Amniotic epithelial cell (primary cell): ENCODE measurements at regions not wholly inside any gene's neighbourhood (a gene's known extent, or its start where the extent isn't known, plus 50 kb on each side); places are given as distances from the start of the nearest gene placed in this dataset.
"Not testable (repeated sequence)": the region's sequence is repeated elsewhere in the genome, so short reads cannot be mapped to it uniquely, and the experiment has no call there.

Experiments used
- DNase-seq: peaks from one replicate; pipeline ENCODE4 v3.0.0-alpha.2; 2010; ENCODE audit warnings: low read depth

DNA sequence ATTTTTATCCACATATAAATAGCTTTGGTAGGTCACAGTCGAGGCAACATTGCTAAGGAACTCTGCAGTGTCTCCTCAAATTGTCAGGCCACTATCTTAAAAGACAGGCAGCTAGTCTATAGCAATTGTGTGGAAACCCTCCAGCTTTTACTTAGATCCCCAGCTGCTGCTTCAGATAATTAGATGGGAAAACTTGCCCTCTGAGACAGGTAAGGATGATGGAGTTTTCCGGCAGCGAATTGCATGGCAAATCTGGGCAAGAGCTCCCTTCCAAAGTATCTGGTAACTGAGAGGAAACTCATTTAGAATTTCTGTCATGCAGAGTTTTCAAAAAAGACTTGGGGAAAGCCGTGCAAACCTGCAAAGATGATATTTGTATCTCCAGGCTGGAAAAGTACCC lies 886.2 kb downstream of the UQCRFS1 start:
- DNase-seq = no peak

DNA sequence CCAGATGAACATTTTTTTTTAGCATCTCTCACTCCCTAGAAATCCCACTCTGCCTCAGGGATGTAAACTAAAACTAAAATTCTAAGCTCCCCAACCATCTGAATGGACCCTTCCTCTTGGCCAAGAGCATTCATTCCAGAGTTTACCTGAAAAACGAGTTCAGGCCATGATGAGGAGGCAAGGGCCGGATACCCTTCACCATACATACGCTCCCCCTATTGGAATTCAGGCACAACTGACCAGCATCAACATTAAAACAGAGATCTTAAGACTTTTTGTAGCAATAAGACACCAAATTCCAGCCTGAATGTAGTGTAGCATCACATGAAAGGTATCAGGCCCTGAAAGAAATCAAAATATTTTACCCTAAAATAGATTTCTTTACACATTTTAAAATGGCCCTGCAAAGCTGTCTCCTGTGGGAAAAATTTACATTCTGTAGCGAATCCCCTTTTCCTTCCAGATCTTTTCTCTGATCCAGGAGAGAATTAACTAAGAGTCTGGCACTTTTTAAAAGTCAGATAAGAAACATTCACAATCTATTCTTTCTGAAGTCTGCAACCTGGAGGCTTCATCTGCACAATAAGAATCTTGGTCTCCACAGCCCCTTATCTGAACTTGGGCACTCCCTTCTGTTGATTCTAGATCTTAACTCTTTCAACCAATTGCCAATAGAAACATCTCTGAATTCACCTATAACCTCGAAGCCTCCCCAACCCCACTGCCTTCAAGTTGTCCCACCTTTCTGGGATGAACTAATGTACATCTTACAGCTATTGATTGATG lies 888.5 kb downstream of the UQCRFS1 start:
- DNase-seq = no peak

DNA sequence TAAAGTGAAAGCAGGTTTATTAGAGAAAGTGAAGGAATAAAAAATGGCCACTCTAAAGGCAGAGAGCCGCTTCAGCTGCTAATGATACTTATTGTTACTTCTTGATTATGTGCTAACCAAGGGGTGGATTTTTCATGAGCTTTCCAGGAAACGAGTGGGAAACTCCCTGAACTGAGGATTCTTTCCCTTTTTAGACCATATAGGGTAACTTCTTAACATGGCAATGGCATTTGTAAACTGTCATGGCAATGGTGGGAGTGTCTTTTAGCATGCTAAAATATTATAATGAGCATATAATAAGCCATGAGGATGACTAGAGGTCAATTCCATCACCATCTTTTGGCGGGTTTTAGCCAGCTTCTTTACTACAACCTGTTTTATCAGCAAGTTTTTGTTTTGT lies 890.0 kb downstream of the UQCRFS1 start:
- no peak for DNase-seq

DNA sequence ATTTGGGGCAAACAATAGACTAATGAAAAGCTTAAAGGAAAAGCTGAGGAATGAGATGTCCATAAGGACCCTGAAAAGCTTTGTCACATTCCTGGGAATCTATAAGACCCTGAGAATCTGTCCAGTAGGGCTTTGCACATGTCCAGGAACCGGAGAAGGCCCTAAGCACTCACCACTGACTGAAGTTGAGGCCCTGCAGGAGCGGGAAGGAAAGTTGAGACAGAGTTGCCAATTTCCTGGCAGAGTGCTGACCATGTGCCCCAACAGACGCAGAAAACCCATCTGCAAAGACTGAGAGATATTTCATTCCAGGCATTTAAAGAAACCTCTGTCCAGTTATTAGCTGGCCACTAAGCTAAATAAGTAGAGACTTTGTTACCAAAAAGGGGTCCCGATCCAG lies 890.5 kb downstream of the UQCRFS1 start:
- DNase-seq = no peak

DNA sequence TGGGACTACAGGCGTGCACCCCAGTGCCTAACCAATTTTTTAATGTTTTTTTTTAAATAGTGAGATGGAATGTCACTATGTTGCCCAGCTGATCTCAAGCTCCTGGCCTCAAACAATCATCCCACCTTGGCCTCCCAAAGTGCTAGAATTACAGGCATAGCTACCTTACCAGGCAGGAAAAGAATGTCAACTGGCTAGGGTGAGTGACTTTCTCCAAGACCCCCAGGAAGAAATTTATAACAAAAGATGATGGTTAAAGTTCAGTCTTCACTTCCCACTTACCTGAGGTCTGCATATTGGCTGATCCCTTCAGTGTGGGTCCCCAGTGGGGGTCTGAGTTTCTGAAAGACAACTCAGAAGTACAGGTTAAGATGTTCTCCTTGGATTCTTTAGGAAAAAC lies 893.0 kb downstream of the UQCRFS1 start:
- DNase-seq = no peak

DNA sequence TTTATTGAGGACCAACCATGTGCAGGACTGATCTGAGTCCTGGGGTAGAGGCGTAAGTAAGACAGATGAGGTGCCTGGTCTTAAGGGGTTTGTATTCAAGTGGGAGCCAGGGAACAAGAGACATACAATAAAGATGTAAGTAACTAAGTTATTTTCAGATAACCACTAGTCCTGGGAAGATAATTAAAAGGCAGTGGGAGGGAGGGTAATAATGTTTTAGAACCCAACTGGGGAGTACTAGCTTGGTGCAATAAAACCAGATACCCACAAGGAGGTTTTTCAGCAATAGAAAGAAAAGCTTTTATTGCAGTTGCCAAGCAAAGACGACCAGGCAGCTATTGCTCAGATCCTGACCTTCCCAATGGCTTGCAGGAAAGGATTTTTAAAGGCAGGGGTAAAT lies 893.7 kb downstream of the UQCRFS1 start:
- DNase-seq = no peak

DNA sequence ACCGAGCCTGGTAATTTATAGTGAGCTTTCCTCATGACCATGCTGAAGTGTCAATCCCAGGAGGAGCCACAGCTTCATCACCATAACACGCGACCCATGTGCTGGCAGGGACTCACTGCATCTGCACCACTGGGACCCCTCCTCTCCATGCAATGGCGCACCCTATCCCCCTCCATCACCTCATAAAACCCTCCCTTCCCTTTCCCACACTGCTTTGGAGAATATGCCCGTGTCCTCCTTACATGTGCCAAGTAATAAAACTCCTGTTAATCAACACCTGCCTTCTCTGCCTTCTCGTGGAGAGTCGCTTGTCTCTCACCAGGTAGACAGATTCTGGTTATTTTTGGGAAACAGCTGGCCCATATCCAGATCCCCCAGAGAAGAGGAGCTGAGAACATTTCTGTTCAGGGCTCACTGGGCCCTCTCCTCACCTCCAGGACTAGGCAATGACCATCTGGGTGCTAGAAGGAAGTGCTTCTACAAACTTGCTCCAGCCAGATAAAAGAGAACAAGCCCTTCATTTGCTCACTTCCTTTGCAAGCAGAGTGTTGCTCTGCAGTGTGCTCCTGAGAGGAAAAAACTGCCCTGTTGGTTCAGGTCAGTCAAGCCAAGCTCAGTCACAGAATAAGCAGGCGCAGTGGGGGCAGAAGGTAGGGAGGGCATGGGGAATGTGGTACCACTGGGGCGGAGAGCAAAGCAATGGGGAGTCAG lies 894.3 kb downstream of the UQCRFS1 start:
- DNase-seq = no peak

DNA sequence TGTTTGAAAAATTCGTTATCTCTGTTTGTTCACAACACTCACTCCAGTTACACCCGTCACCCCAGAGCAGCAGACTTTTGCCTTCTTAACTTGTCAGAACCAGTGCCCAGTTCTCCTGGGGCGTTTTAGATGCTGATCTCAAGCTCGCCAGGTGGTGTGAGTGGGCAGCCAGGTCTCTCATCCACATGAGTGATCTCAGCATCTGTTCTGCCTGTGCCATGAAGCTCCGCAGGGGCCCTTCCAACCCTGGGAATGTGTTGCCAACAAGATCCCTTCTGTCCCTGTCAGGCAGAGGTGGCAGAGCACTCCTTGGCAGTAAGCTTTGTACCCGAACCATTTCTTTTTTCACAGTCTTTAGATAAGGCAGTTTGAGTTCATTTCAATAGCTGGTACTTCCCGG lies 896.5 kb downstream of the UQCRFS1 start:
- no peak for DNase-seq

DNA sequence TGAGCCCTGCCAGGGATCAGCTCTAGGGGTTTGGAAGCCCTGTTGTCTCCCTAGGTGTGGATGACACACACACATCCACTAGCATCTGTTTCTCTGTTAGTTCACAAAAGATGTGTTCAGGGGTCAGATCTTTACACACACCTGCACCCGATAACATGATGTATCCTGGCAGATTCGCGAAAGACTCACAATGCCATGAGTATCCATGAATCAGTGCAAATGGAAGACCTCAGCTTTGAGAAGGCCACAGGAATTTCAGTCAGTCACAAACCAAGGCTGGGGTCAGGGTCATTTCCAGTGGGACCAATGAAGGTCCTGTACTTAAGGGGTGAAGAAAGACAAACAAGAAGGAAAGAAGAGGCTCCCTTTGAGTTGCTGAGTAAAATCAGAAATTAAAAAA lies 898.2 kb downstream of the UQCRFS1 start:
- no peak for DNase-seq

DNA sequence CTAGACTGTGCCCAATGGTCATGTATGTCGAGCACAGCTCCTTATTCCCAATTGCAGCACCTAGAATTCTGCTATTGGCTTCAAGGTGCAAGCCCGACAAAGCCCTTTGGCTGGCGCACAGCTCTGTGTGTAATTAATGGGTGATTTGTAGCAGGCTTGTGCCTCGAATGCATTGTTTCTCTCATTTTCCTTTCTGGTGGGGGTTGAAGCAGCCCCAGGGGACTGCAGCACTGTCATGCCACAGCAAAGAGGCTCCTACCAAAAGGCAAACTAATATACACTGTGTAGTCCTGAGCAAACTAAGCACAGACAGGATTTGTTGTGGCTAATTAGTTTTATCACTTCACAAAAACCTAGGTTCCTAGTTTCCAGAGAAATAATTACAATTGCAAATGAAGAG lies 898.7 kb downstream of the UQCRFS1 start:
- DNase-seq = no peak

DNA sequence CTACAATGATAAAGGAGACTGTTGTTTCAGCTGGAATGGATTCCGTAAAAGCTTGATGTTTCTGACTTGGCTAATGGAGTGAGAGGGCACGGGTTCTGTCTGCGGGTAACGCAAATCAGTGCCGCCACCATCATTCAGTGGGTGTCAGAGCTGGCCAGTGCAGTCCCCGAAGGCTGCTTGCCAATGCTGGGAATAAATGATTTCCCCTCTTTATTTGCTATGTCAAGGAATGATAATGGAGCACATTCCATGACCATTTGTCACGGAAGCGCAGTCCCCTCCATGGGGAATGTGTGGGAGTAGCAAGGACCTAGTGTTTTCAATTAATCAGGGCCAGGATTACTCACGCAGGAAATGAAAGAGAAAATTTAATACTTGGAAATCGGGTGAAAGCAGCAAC lies 899.3 kb downstream of the UQCRFS1 start:
- DNase-seq = no peak

DNA sequence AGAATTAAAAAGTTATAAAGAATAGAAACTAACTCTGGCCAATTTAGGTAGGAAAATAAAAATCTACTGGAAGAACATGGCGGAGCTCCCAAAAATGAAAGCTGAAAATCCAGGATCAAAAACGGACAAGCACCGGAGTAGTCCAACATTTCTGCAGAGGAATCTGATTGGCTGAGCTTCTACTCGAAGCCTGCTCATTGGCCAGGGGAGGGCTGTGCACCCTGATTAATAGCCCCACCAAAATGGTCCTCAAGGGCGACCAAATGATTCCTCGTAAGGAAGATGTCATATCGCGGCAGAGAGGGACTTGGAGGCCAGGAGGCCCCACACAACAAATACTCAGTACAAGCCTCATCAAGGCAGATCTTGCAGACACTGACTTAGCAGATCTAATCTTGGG lies 900.7 kb downstream of the UQCRFS1 start:
- DNase-seq = no peak

DNA sequence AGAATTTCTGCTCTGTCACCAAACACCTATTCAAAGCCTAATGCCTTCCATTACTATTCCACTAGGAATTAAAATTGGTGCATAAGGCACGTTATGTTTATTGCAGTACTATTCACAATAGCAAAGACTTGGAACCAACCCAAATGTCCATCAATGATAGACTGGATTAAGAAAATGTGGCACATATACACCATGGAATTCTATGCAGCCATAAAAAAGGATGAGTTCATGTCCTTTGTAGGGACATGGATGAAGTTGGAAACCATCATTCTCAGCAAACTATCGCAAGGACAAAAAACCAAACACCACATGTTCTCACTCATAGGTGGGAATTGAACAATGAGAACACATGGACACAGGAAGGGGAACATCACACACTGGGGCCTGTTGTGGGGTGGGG lies 902.1 kb downstream of the UQCRFS1 start:
- not testable (repeated sequence) for DNase-seq

DNA sequence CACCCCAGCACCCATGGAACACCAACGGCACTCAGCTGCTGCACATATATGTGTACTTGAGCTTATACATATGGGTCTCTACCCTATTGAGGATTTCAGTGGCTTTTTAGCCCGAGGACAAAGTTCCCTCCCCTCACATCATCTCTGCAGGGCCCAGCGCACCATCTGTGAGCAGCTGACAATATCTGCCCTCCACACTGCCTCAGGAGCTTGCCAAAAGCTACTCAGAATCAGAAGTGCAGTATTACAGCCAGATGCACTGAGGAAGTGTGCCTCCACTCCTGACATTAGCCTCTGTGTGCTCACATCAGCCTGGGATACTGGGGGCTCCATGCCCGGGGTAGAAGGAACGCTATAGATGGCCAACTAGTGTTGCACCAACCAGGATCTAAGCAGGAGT lies 903.9 kb downstream of the UQCRFS1 start:
- DNase-seq = no peak

DNA sequence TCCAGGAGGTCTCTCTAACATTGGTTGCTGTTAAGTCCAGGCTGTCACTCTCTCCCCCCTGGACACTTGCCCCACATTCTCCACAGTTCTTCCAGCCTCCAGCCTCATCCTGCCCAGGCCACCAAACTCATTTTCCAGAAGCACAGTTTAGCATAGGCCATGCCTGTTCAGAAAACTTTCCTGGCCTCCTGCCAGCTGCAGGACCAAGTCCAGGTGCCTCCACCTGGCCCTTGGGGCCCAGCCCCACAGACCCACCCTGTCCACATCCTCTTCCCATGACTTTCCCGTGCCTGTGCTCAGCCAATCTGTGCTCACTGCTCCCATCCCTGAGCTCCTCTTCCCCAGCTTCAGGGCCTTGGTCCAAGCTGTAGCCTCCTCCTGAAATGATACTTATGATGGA lies 905.0 kb downstream of the UQCRFS1 start:
- DNase-seq = no peak

DNA sequence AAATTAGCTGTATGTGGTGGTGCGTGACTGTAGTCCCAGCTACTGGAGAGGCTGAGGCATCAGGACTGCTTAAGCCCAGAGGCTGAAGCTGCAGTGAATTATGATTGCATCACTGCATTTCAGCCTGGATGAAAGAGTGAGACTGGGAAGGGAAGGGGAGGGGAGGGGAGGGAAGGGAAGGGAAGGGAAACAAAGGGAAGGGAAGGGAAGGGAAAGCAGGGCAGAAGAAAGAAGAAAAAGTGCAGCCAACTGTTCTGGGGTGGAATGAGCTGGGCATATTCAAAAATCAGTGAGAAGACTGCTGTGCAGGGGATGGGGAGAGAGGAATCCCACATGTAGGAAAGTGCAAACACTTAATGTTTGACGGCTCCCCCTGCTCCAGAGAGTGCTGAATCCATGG lies 905.5 kb downstream of the UQCRFS1 start:
- no peak for DNase-seq

DNA sequence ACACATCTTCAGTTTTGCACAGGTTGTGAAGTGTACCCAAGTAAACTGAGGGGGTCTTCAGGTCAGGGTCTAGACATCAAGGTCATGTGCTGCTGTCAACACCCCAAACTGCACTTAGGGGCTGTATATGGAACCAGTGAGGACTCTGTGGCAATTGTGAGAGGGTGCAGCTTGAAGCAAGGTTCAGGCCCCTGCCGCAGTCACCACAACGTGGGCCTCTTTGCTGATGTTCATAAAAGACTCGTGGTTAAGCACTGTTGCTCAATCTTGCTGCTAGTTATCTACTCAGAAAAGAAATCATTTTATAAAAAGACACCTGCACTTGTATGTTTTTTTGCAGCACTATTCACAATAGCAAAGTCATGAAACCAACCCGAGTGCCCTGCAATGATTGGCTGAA lies 907.4 kb downstream of the UQCRFS1 start:
- no peak for DNase-seq

DNA sequence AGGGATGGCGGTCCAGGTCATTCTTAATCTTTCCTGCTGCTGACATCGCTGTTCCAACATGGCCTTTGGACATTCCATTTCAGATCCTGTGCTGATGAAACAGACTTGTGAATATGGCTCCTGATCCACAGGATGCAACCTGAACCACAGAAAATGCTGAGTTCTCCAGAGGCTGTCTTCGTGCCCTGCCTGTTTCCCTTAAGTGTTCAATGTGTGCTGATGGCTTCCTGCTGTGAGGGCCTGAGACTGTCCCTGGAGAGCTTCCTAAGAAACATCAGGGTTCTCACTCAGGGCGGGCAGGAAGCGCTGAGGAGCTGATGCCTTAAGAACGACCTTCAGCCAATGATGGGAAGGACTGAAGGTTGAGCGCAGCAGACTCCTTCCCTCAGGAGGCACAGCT lies 909.4 kb downstream of the UQCRFS1 start:
- DNase-seq = no peak

DNA sequence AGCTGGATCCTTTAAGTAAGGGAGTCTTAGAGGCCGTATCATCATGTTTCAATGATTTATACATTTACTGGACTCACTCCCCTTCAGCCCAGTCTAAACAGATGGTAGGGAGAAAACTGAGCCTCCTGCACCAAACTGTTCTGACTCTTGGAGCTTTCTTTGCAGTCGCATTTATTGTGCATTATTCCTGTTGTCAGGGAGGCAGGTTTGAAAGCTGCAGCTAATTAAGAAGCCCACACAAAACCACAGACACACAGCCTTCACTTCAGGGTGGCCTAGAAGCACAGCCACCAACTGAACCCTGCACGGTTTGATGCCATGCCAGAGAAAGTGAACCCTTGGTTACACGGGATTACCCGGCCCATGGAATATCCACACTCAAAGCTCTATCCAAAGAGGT lies 911.0 kb downstream of the UQCRFS1 start:
- no peak for DNase-seq

DNA sequence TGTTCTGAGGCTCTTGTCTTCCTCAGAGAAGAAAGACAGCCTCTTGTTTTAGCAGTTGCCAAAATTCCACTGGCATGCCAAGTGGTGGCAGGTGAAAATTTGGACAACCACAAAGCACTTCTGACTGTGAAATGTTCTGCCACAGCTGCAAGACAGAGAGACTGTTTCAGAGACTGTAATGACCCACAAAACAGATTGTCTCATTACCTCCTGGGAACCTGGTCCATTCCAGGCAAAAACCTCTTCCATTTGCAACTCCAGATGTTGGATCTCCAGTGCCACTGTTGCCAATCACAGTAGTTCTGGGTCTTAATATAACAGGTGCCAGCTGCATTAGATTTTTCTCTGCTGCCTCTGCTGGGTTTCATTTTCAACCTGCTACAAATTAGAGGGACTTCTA lies 911.5 kb downstream of the UQCRFS1 start:
- no peak for DNase-seq

DNA sequence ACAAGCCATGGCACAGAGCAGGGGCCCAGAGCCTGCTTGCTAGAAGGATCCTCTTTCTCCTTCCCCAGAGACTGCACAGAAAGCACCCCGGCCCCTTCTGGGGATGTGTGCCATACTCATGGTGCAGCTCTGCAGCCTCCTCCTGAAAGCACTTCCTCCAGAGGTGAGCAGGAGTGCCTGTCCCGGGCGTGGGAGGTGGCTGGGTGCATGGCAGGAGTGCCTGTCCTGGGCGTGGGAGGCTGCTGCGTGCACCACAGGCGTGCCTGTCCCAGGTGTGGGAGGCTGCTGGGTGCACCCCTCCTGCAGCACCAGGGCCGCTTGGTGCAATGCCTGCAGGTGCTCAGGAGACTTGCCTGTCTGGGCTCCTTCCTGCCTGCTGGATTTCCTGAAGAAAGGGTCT lies 913.3 kb downstream of the UQCRFS1 start:
- no peak for DNase-seq

DNA sequence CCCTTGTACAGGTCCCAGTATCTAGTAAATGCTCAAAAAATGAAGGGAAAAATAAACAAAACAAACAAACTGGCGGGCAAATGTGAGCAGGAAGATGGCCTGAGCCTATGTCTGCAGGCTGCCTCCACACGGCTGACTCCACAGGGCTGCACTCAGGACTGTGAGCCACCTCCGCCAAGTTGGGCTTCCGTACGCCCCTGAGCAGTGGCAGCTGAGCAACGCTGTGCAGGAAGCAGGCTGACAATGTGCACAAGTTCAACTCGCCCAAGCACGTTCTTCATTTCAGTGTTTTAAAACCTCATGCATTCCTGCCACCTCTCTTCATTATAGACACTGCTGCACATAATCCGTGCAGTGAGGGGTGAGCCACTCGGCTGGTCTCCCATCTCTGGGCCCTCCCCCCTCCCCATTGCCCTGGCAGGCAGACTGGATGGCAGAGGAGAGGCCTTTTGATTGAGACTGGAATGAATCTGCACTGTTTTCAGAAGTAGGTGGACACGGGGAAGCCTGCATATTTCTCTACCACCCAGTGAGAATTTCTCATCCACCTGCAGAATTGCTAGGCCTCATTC lies 915.3 kb downstream of the UQCRFS1 start:
- DNase-seq = no peak

DNA sequence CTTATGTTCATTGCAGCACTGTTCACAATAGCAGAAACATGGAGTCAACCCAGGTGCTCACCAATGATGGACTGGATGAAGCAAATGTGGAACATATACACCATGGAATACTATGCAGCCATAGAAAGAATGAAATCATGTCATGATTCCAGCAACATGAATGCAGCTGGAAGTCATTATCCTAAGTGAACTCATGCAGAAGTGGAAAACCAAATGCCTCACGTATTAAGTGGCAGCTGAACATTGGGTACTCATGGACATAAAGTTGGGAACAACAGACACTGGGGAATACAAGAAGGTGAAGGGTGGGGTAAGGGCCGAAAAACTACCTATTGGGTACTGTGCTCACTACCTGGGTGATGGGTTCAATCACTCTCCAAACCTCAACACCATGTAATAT lies 915.9 kb downstream of the UQCRFS1 start:
- DNase-seq = no peak

DNA sequence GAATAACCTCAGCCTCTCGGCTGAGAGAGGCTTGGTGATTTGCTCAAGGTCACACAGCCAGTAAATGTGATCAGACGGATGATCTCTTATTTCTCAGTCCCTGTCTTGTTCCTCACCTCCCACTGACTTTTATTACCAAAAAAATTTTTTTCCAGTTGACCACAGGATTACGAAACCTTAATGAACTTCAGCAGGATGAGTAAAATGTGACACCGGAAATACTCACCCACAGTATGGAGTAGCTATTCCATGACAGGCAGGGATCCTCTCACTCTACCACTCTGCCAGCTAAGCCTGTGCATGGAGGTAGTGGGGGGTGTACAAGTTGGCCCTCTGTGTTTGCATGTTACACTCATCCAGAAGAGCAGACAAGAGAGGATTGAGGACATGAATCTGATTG lies 916.4 kb downstream of the UQCRFS1 start:
- DNase-seq = no peak
